H1 (cell line): ENCODE measurements at regions not wholly inside any gene's neighbourhood (a gene's known extent, or its start where the extent isn't known, plus 50 kb on each side); places are given as distances from the start of the nearest gene placed in this dataset.

Experiments used
- CTCF ChIA-PET: fragments of 300-600 bp; sonication (Branson Sonifier 250); formaldehyde crosslinking; loops from one replicate; lab custom pipeline; 2021; ENCODE audit not compliant: partially characterized antibody; lab: Charles Lee
- POLR2A ChIA-PET: fragments of 300-600 bp; sonication (Branson Sonifier 250); formaldehyde crosslinking; loops from one replicate; lab custom pipeline; 2021; ENCODE audit warnings: inconsistent platforms; ENCODE audit not compliant: partially characterized antibody; lab: Charles Lee
- DNase-seq, 2 experiments: peaks; one replicate each; pipeline versions ENCODE4 v3.0.0 to v3.0.0-alpha.2; 2010 to 2022; ENCODE audit warnings: low spot score in 2 of 2, low read depth in 1 of 2, mixed read lengths in 1 of 2
- FAIRE-seq: peaks from 2 replicates; lab custom pipeline; 2011; peaks lifted over from hg19 to GRCh38; lab: Jason Lieb, UNC
- H2AFZ ChIP-seq: 2 replicates; pipeline ENCODE4 v1.8.1; 2012; ENCODE audit warnings: low read length, inconsistent platforms
- H2AK5ac ChIP-seq: 2 replicates; pipeline ENCODE4 v1.6.1; 2013; ENCODE audit warnings: low read depth, low read length
- H2BK120ac ChIP-seq: replicated peaks from 2 replicates; pipeline ENCODE3; 2013; ENCODE audit warnings: low read depth, low read length, inconsistent platforms
- H2BK12ac ChIP-seq: 2 replicates; pipeline ENCODE4 v1.6.1; 2013; ENCODE audit warnings: low read depth, low read length
- H2BK15ac ChIP-seq: 2 replicates; pipeline ENCODE4 v1.6.1; 2013; ENCODE audit warnings: low read length
- H2BK20ac ChIP-seq: 2 replicates; pipeline ENCODE4 v1.6.1; 2013; ENCODE audit warnings: low read length
- H2BK5ac ChIP-seq: 2 replicates; pipeline ENCODE4 v1.6.1; 2013; ENCODE audit warnings: low read depth, low read length
- H3K14ac ChIP-seq: 2 replicates; pipeline ENCODE4 v1.6.1; 2013; ENCODE audit warnings: inconsistent platforms; ENCODE audit not compliant: insufficient read length
- H3K18ac ChIP-seq: 2 replicates; pipeline ENCODE4 v1.6.1; 2013; ENCODE audit warnings: low read length; ENCODE audit errors: extremely low read depth
- H3K23ac ChIP-seq: 2 replicates; pipeline ENCODE4 v1.6.1; 2013; ENCODE audit warnings: inconsistent platforms; ENCODE audit not compliant: insufficient read length
- H3K23me2 ChIP-seq: 2 replicates; pipeline ENCODE4 v1.6.1; 2013; ENCODE audit warnings: low read depth, low read length
- H3K27ac ChIP-seq: 2 replicates; pipeline ENCODE4 v1.6.1; 2011; ENCODE audit warnings: low read depth, low read length, inconsistent platforms
- H3K27me3 ChIP-seq, 4 experiments: replicated peaks in 1 of 4; 1 replicate in 1 of 4; 2 replicates in 3 of 4; pipeline versions ENCODE4 v1.6.1 to v1.8.1; 2011 to 2013; ENCODE audit warnings: low read length in 3 of 4, mild to moderate bottlenecking in 3 of 4, inconsistent platforms in 2 of 4, mixed read lengths in 2 of 4, moderate library complexity in 1 of 4; ENCODE audit not compliant: control insufficient read depth in 3 of 4, insufficient read depth in 3 of 4; ENCODE audit errors: extremely low read depth in 1 of 4
- H3K36me3 ChIP-seq, 4 experiments: 2 replicates each; pipeline versions ENCODE4 v1.6.1 to v1.8.1; 2011 to 2013; ENCODE audit warnings: mild to moderate bottlenecking in 4 of 4, low read length in 3 of 4, moderate library complexity in 2 of 4, control low read depth in 1 of 4, inconsistent platforms in 1 of 4; ENCODE audit not compliant: insufficient read depth in 4 of 4, control insufficient read depth in 2 of 4
- H3K4ac ChIP-seq: replicated peaks from 2 replicates; pipeline ENCODE3; 2013; ENCODE audit warnings: low read length, low read depth, mixed read lengths, inconsistent platforms; ENCODE audit not compliant: insufficient read length
- H3K4me1 ChIP-seq, 4 experiments: replicated peaks in 1 of 4; 1 replicate in 1 of 4; 2 replicates in 3 of 4; pipeline versions ENCODE4 v1.6.1 to v1.8.1; 2011 to 2013; ENCODE audit warnings: low read length in 3 of 4, inconsistent platforms in 2 of 4, mixed read lengths in 1 of 4; ENCODE audit not compliant: insufficient read depth in 4 of 4, control insufficient read depth in 3 of 4
- H3K4me2 ChIP-seq, 2 experiments: 2 replicates each; pipeline versions ENCODE4 v1.6.1 to v1.8.1; 2011 to 2013; ENCODE audit warnings: low read depth in 2 of 2, low read length in 2 of 2, control low read depth in 1 of 2, inconsistent platforms in 1 of 2, mild to moderate bottlenecking in 1 of 2; ENCODE audit not compliant: insufficient read depth in 1 of 2
- H3K4me3 ChIP-seq, 4 experiments: fragments of 200-600, 300-600 bp in 1 of 4; sonication (generic), shearing (Covaris generic), sonication (Bioruptor Twin) in 1 of 4; 2 replicates each; pipeline versions ENCODE4 v1.5.1 to v1.8.1; 2011 to 2016; ENCODE audit warnings: low read length in 4 of 4, low read depth in 3 of 4, control low read depth in 2 of 4, inconsistent platforms in 2 of 4, mild to moderate bottlenecking in 2 of 4, mixed read lengths in 1 of 4, moderate library complexity in 1 of 4; ENCODE audit not compliant: insufficient read depth in 2 of 4; ENCODE audit errors: extremely low read depth in 1 of 4
- H3K56ac ChIP-seq: replicated peaks from 2 replicates; pipeline ENCODE3; 2013; ENCODE audit warnings: low read depth, mild to moderate bottlenecking, mixed read lengths, low read length, inconsistent platforms; ENCODE audit not compliant: insufficient read length
- H3K79me1 ChIP-seq: 2 replicates; pipeline ENCODE4 v1.6.1; 2013; ENCODE audit warnings: low read depth, low read length, control low read depth
- H3K79me2 ChIP-seq, 2 experiments: 2 replicates each; pipeline versions ENCODE4 v1.6.1 to v1.8.1; 2012 to 2013; ENCODE audit warnings: low read length in 2 of 2, mild to moderate bottlenecking in 2 of 2, inconsistent platforms in 1 of 2; ENCODE audit not compliant: insufficient read depth in 2 of 2, control insufficient read depth in 1 of 2
- H3K9ac ChIP-seq, 4 experiments: replicated peaks in 1 of 4; 1 replicate in 1 of 4; 2 replicates in 3 of 4; pipeline versions ENCODE4 v1.6.1 to v1.8.1; 2011 to 2013; ENCODE audit warnings: low read depth in 3 of 4, low read length in 3 of 4, control low read depth in 2 of 4, mild to moderate bottlenecking in 2 of 4, moderate library complexity in 2 of 4, inconsistent platforms in 1 of 4; ENCODE audit errors: extremely low read depth in 1 of 4
- H3K9me3 ChIP-seq, 2 experiments: 2 replicates each; pipeline versions ENCODE4 v1.6.1 to v1.8.1; 2012 to 2013; ENCODE audit warnings: mild to moderate bottlenecking in 2 of 2, moderate library complexity in 2 of 2, control low read depth in 1 of 2, inconsistent platforms in 1 of 2, low read depth in 1 of 2, low read length in 1 of 2, mixed read lengths in 1 of 2; ENCODE audit not compliant: insufficient read depth in 2 of 2
- H4K20me1 ChIP-seq, 2 experiments: replicated peaks in 1 of 2; 2 replicates each; pipeline versions ENCODE3 to v1.8.1; 2011 to 2013; ENCODE audit warnings: inconsistent platforms in 2 of 2, low read length in 2 of 2, mild to moderate bottlenecking in 1 of 2; ENCODE audit not compliant: insufficient read depth in 2 of 2, control insufficient read depth in 1 of 2
- H4K5ac ChIP-seq: 2 replicates; pipeline ENCODE4 v1.6.1; 2013; ENCODE audit warnings: low read length, low read depth, mixed read lengths, inconsistent platforms; ENCODE audit not compliant: insufficient read length
- H4K8ac ChIP-seq: 2 replicates; pipeline ENCODE4 v1.8.0; 2013; ENCODE audit warnings: mild to moderate bottlenecking, moderate library complexity, low read length, inconsistent platforms; ENCODE audit not compliant: insufficient read depth; ENCODE audit errors: extremely low read depth
- H4K91ac ChIP-seq: replicated peaks from 2 replicates; pipeline ENCODE3; 2013; ENCODE audit warnings: low read length, mixed read lengths, inconsistent platforms; ENCODE audit not compliant: insufficient read length
- GABPA ChIP-seq: IDR thresholded peaks from 2 replicates; pipeline ENCODE4 v1.6.1; 2011; ENCODE audit warnings: mild to moderate bottlenecking, low read length, moderate library complexity, borderline replicate concordance; ENCODE audit not compliant: insufficient read depth
- POLR2AphosphoS5 ChIP-seq: IDR thresholded peaks from 2 replicates; pipeline ENCODE4 v1.6.1; 2011; ENCODE audit warnings: low read depth, low read length
- RBBP5 ChIP-seq: IDR thresholded peaks from 2 replicates; pipeline ENCODE4 v1.7.1; 2012; ENCODE audit warnings: low read depth, mild to moderate bottlenecking, inconsistent platforms, low read length, moderate library complexity, borderline replicate concordance
- WGBS, 2 experiments: shearing (Covaris generic) in 1 of 2; methylation state at CpG; one replicate each; pipeline versions ENCODE4 v1.1.6 to v1.1.7; 2013 to 2015; ENCODE audit warnings: low lambda C conversion rate in 2 of 2, mixed read lengths in 2 of 2, inconsistent platforms in 1 of 2, low coverage in 1 of 2, missing lambda C conversion rate in 1 of 2; ENCODE audit not compliant: insufficient replicate concordance in 2 of 2, insufficient coverage in 1 of 2, insufficient read length in 1 of 2; ENCODE audit errors: extremely low coverage in 1 of 2, missing lambda C conversion rate in 1 of 2; 5-methylcytosine and 5-hydroxymethylcytosine counted together

DNA sequence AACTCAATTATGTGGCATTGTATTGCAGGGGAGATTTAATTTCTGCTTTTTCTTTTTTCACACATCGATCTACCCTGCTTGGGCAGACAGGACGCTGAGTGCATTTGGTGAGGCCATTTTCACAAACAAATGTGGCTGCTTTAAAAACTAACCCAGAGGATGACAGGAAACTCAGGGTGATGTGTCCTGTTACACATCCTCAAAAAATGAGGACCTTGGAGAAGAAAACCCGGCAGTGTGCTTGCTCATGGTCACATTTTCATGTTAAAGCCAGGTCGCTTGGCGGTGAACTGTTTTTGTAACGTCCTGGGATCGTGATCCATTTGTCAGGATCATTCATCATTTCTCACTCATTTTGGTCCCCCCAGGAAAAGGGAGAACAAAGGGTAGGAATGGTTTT, 478.3 kb upstream of the ADAMTS16 start:
- H3K27ac ChIP-seq: no peak overlapping the region
- POLR2A ChIA-PET: no interaction called here
- no peaks in the 10 kb centered on the region for H3K27me3 ChIP-seq

More for the DNA sequence above, 478.3 kb upstream of the ADAMTS16 start:
- H3K23ac ChIP-seq: no peak overlapping the region
- no peak overlapping the region for H4K5ac ChIP-seq
- H3K4ac ChIP-seq: no peak overlapping the region
- no peaks in the 10 kb centered on the region for H3K36me3 ChIP-seq
- CTCF ChIA-PET: interaction anchor here (1.0 kb wide), 1 partner anchor 82 kb away, joined by 3 read pairs; no protein-coding TSS in a partner anchor
- no peak overlapping the region for H3K14ac ChIP-seq
- H2BK5ac ChIP-seq: no peak overlapping the region
- H3K4me2 ChIP-seq: no peak overlapping the region
- H3K18ac ChIP-seq: no peak overlapping the region
- no peak overlapping the region for H4K8ac ChIP-seq
- H4K20me1 ChIP-seq: no peaks in the 10 kb centered on the region
- H2AFZ ChIP-seq: no peak overlapping the region
- H3K23me2 ChIP-seq: no peaks in the 10 kb centered on the region
- no peak for DNase-seq
- no peak overlapping the region for H3K56ac ChIP-seq
- H3K9ac ChIP-seq: no peak overlapping the region
- no peak overlapping the region for H2BK120ac ChIP-seq
- H2BK20ac ChIP-seq: no peak overlapping the region
- no peaks in the 10 kb centered on the region for H3K4me1 ChIP-seq
- H3K79me2 ChIP-seq: no peaks in the 10 kb centered on the region
- FAIRE-seq: no peak
- H4K91ac ChIP-seq: no peak overlapping the region
- 89% methylated on average over 7 of the region's 7 CpGs; no CpG with 5 or more reads in 1 of the 2 experiments for WGBS, 2 experiments
- H3K9me3 ChIP-seq: 0 out of 4 replicates have a peak, but pooled peaks cover 0 to under 1% of the 10 kb centered on the region in 2 experiments
- no peak overlapping the region for H2BK15ac ChIP-seq
- H2AK5ac ChIP-seq: no peak overlapping the region
- H2BK12ac ChIP-seq: no peak overlapping the region
- H3K79me1 ChIP-seq: no peaks in the 10 kb centered on the region
- H3K4me3 ChIP-seq: no peak overlapping the region
- no peak for TF ChIP-seq POLR2AphosphoS5
- no peak for TF ChIP-seq GABPA
- TF ChIP-seq RBBP5: no peak
